ENCODE measurements at regions not wholly inside any gene's neighbourhood (a gene's known extent, or its start where the extent isn't known, plus 50 kb on each side); places are given as distances from the start of the nearest gene placed in this dataset.

DNA sequence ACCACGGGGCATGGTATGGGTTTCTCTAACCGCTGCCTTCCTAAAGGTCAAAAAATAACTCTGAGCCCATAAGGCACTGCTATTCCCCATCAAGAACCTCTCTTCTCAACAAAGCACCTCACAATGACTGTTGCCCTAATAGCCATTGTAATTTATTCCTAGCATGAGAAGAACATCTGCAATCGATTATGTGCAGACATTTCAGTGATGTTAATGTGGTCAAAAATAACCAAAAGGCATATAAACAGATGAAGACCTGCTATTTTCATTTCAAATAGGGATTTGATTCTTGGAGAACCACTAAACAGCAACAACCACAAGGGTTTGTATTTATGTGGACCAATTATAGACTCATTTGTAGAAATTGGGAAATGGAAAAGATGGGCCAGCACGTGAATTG is 356.6 kb downstream of the FBXO15 start:
- Histone ChIP-seq H4K20me1 (ENCODE audit: control insufficient read depth, insufficient read depth, insufficient read length) (no peaks in the 10 kb centered on the region), H3K23ac (ENCODE audit: insufficient read length, low read depth, low read length) (no peak overlapping the region), H2BK15ac (ENCODE audit: low read depth, low read length) (no peak overlapping the region), H3K27me3 (ENCODE audit: insufficient read depth, low read length) (no peaks in the 10 kb centered on the region), H3K14ac (ENCODE audit: insufficient read depth, low read length) (no peak overlapping the region), H4K8ac (replicated peaks; ENCODE audit: insufficient read length, low read depth, low read length) (no peak overlapping the region), H3K23me2 (ENCODE audit: insufficient read length, low read depth, low read length, poor library complexity, severe bottlenecking) (no peaks in the 10 kb centered on the region), H2BK12ac (ENCODE audit: insufficient read length, low read depth, low read length) (no peak overlapping the region), H2AK5ac (ENCODE audit: insufficient read length, low read length) (no peak overlapping the region), H3K9me3 (ENCODE audit: control insufficient read depth, low read depth, low read length) (no peaks in the 10 kb centered on the region), H4K5ac (ENCODE audit: insufficient read length, low read depth, low read length) (no peak overlapping the region), H3K9ac (ENCODE audit: extremely low read depth, insufficient read length, low read length) (no peak overlapping the region), H2BK20ac (ENCODE audit: low read depth, low read length, poor library complexity, severe bottlenecking) (no peak overlapping the region), H3K4ac (ENCODE audit: low read depth, low read length) (no peak overlapping the region), H3K4me1 (ENCODE audit: insufficient read depth, low read length) (no peaks in the 10 kb centered on the region), H3K79me2 (ENCODE audit: insufficient read depth, low read length) (no peaks in the 10 kb centered on the region), H3K79me1 (ENCODE audit: insufficient read depth, low read depth, low read length, poor library complexity, severe bottlenecking) (no peaks in the 10 kb centered on the region), H4K91ac (ENCODE audit: insufficient read length, low read depth, low read length) (no peak overlapping the region), H3K27ac (ENCODE audit: insufficient read length, low read depth, low read length) (no peak overlapping the region), H3K18ac (ENCODE audit: insufficient read length, low read depth, low read length) (no peak overlapping the region), H2AFZ (ENCODE audit: low read length) (no peak overlapping the region), H3K4me2 (ENCODE audit: insufficient read depth, insufficient read length, low read length) (no peak overlapping the region), H3T11ph (ENCODE audit: low read length) (no peak overlapping the region), H3K56ac (ENCODE audit: insufficient read length, low read depth, low read length) (no peak overlapping the region), H2BK120ac (ENCODE audit: low read depth, low read length, poor library complexity, severe bottlenecking) (no peak overlapping the region), H2BK5ac (ENCODE audit: insufficient read length, low read length) (no peak overlapping the region)
- no peak for DNase-seq
- WGBS (ENCODE audit: extremely low coverage, insufficient read length, low lambda C conversion rate): no CpG with 5 or more reads among the region's 4 CpGs
- TF ChIP-seq, protein P1, sequence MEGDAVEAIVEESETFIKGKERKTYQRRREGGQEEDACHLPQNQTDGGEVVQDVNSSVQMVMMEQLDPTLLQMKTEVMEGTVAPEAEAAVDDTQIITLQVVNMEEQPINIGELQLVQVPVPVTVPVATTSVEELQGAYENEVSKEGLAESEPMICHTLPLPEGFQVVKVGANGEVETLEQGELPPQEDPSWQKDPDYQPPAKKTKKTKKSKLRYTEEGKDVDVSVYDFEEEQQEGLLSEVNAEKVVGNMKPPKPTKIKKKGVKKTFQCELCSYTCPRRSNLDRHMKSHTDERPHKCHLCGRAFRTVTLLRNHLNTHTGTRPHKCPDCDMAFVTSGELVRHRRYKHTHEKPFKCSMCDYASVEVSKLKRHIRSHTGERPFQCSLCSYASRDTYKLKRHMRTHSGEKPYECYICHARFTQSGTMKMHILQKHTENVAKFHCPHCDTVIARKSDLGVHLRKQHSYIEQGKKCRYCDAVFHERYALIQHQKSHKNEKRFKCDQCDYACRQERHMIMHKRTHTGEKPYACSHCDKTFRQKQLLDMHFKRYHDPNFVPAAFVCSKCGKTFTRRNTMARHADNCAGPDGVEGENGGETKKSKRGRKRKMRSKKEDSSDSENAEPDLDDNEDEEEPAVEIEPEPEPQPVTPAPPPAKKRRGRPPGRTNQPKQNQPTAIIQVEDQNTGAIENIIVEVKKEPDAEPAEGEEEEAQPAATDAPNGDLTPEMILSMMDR (conservative IDR thresholded peaks at IDR 0.05): no peak
- Mint-ChIP-seq H3K36me3 (ENCODE audit: insufficient read depth in 1 of 3, low read depth in 3 of 3) (peaks cover 0 to 7% (median 5%) of the 10 kb centered on the region in 3 experiments; a peak in 3 of 7 replicates), H3K27ac (no peak overlapping the region), H3K4me3 (no peak overlapping the region), H3K4me1 (peaks cover 3 to 5% of the 10 kb centered on the region in 2 experiments), H3K27me3 (ENCODE audit: low read depth) (no peaks in the 10 kb centered on the region; the same call in 1 of the 2 replicates), H3K9me3 (peaks cover 5 to 7% of the 10 kb centered on the region in 2 experiments; a peak in 4 of 5 replicates)

Measured in H9 (cell line).